ENCODE measurements at regions not wholly inside any gene's neighbourhood (a gene's known extent, or its start where the extent isn't known, plus 50 kb on each side); places are given as distances from the start of the nearest gene placed in this dataset.

- ATAC-seq (no peak), DNase-seq (no peak)
Measured at GRCh38 chr1:4275083-4275482, 375.0 kb upstream of the C1orf174 start.

- DNase-seq, result no peak
- ATAC-seq, result no peak
Measured at GRCh38 chr1:4276238-4276637, 376.2 kb upstream of the C1orf174 start.

GRCh38 chr1:4277598-4277997 lies 376.8 kb upstream of the AJAP1 start:
- ATAC-seq (no peak), DNase-seq (no peak)

GRCh38 chr1:4284976-4285375 lies 369.4 kb upstream of the AJAP1 start:
- no peak for DNase-seq

GRCh38 chr1:4292861-4293260 lies 361.5 kb upstream of the AJAP1 start:
- no peak for ATAC-seq

More at GRCh38 chr1:4284976-4285375, 369.4 kb upstream of the AJAP1 start:
- ATAC-seq, result no peak

GRCh38 chr1:4298361-4299083 lies 355.9 kb upstream of the AJAP1 start:
- no peak for DNase-seq
- no peak for ATAC-seq

More at GRCh38 chr1:4292861-4293260, 361.5 kb upstream of the AJAP1 start:
- no peak for DNase-seq

- no peak for ATAC-seq
- no peak for DNase-seq
Measured at GRCh38 chr1:4301007-4301406, 353.4 kb upstream of the AJAP1 start.

- ATAC-seq (no peak), DNase-seq (no peak)
Measured at GRCh38 chr1:4303303-4303702, 351.1 kb upstream of the AJAP1 start.

- DNase-seq (no peak), ATAC-seq (no peak)
Measured at GRCh38 chr1:4305526-4306301, 348.7 kb upstream of the AJAP1 start.

GRCh38 chr1:4306559-4307467 lies 347.6 kb upstream of the AJAP1 start:
- DNase-seq (no peak), ATAC-seq (no peak)

GRCh38 chr1:4307468-4307845 lies 347.0 kb upstream of the AJAP1 start:
- DNase-seq (no peak), ATAC-seq (no peak)

- ATAC-seq, result no peak
Measured at GRCh38 chr1:4307911-4308545, 346.4 kb upstream of the AJAP1 start.

GRCh38 chr1:4308806-4309205 lies 345.6 kb upstream of the AJAP1 start:
- ATAC-seq (no peak), DNase-seq (no peak)

More at GRCh38 chr1:4307911-4308545, 346.4 kb upstream of the AJAP1 start:
- no peak for DNase-seq

GRCh38 chr1:4309676-4310320 lies 344.6 kb upstream of the AJAP1 start:
- DNase-seq (no peak), ATAC-seq (no peak)

- ATAC-seq, result no peak
- DNase-seq, result no peak
Measured at GRCh38 chr1:4310396-4310923, 343.9 kb upstream of the AJAP1 start.

- DNase-seq (no peak), ATAC-seq (no peak)
Measured at GRCh38 chr1:4312024-4312423, 342.4 kb upstream of the AJAP1 start.

- DNase-seq, result no peak
- ATAC-seq, result no peak
Measured at GRCh38 chr1:4315202-4315601, 339.2 kb upstream of the AJAP1 start.

- ATAC-seq, result no peak
- no peak for DNase-seq
Measured at GRCh38 chr1:4317207-4317606, 337.2 kb upstream of the AJAP1 start.

- ATAC-seq (no peak), DNase-seq (no peak)
Measured at GRCh38 chr1:4318720-4319119, 335.7 kb upstream of the AJAP1 start.

- no peak for DNase-seq
- ATAC-seq, result no peak
Measured at GRCh38 chr1:4319496-4319895, 334.9 kb upstream of the AJAP1 start.

GRCh38 chr1:4322881-4323280 lies 331.5 kb upstream of the AJAP1 start:
- ATAC-seq (no peak), DNase-seq (no peak)

All from stimulated activated naive CD8-positive, alpha-beta T cell treated with anti-CD3 and anti-CD28 coated beads, Interleukin-15, Interleukin-2, amounts not matched to agents 100 U/mL and 50 U/mL, for 24 hours (primary cell).